WTC11 (cell line): ENCODE measurements at regions not wholly inside any gene's neighbourhood (a gene's known extent, or its start where the extent isn't known, plus 50 kb on each side); places are given as distances from the start of the nearest gene placed in this dataset.

Experiments
- ATAC-seq: fragments of 200-7000 bp; cut with Tn5 transposase; 2 replicates; pipeline ENCODE4 v1.10.0; 2021; ENCODE audit warnings: mild to moderate bottlenecking, moderate library complexity
- CTCF ChIA-PET: fragments of 300-600 bp; sonication (Branson Sonifier 250); formaldehyde crosslinking; loops from one replicate; lab custom pipeline; 2021; ENCODE audit warnings: antibody characterized with exemption; lab: Charles Lee
- POLR2A ChIA-PET: fragments of 350-600 bp; sonication (Branson Sonifier 250); formaldehyde crosslinking; loops from one replicate; lab custom pipeline; 2021; ENCODE audit warnings: antibody characterized with exemption; lab: Charles Lee
- DNase-seq: peaks from one replicate; pipeline ENCODE4 v3.0.0; 2021; ENCODE audit warnings: low spot score
- H3K27ac Mint-ChIP-seq: 2 replicates; pipeline ENCODE4 v1.8.0; 2021; ENCODE audit warnings: mixed read lengths
- H3K27me3 Mint-ChIP-seq: 2 replicates; pipeline ENCODE4 v1.8.0; 2021; ENCODE audit warnings: low read depth, mild to moderate bottlenecking, moderate library complexity, mixed read lengths
- H3K36me3 Mint-ChIP-seq: 2 replicates; pipeline ENCODE4 v1.8.0; 2021; ENCODE audit warnings: mixed read lengths
- H3K4me1 Mint-ChIP-seq: 2 replicates; pipeline ENCODE4 v1.8.0; 2022; ENCODE audit warnings: mixed read lengths
- H3K4me3 Mint-ChIP-seq: 2 replicates; pipeline ENCODE4 v1.8.0; 2021; ENCODE audit warnings: mild to moderate bottlenecking, moderate library complexity, mixed read lengths
- H3K9me3 Mint-ChIP-seq: 2 replicates; pipeline ENCODE4 v1.8.0; 2021; ENCODE audit warnings: mixed read lengths
- CBFB ChIP-seq: sonication (generic); formaldehyde crosslinking; IDR thresholded peaks from 2 replicates; pipeline ENCODE4 v1.8.1; 2022; ENCODE audit warnings: mild to moderate bottlenecking, low read depth, missing genetic modification reagents
- CREB1 ChIP-seq: sonication (generic); formaldehyde crosslinking; IDR thresholded peaks from 2 replicates; pipeline ENCODE4 v1.8.0; 2023; ENCODE audit warnings: mild to moderate bottlenecking, missing genetic modification reagents
- CREM ChIP-seq: sonication (generic); formaldehyde crosslinking; IDR thresholded peaks from 2 replicates; pipeline ENCODE4 v1.8.1; 2022; ENCODE audit warnings: mild to moderate bottlenecking, missing genetic modification reagents, moderate library complexity
- FOXP1 ChIP-seq: sonication (generic); formaldehyde crosslinking; IDR thresholded peaks from 2 replicates; pipeline ENCODE4 v1.8.0; 2022; ENCODE audit warnings: missing genetic modification reagents, mild to moderate bottlenecking, moderate library complexity, borderline replicate concordance
- GABPB1 ChIP-seq: sonication (generic); formaldehyde crosslinking; IDR thresholded peaks from 2 replicates; pipeline ENCODE4 v1.8.1; 2023; ENCODE audit warnings: mild to moderate bottlenecking, missing genetic modification reagents
- KAT7 ChIP-seq: sonication (generic); formaldehyde crosslinking; IDR thresholded peaks from 2 replicates; pipeline ENCODE4 v1.8.1; 2023; ENCODE audit warnings: missing genetic modification reagents, mild to moderate bottlenecking, borderline replicate concordance
- MYBL2 ChIP-seq: sonication (generic); formaldehyde crosslinking; IDR thresholded peaks from 2 replicates; pipeline ENCODE4 v1.8.1; 2023; ENCODE audit warnings: mild to moderate bottlenecking, moderate library complexity, missing genetic modification reagents
- NFATC4 ChIP-seq: fragments of 250-450 bp; sonication (Bioruptor Pico); IDR thresholded peaks from 2 replicates; pipeline ENCODE4 v1.9.0; 2021; ENCODE audit warnings: mild to moderate bottlenecking
- NR2C2 ChIP-seq: sonication (generic); formaldehyde crosslinking; IDR thresholded peaks from 2 replicates; pipeline ENCODE4 v1.8.0; 2022; ENCODE audit warnings: mild to moderate bottlenecking, missing genetic modification reagents
- TEAD1 ChIP-seq: sonication (generic); formaldehyde crosslinking; IDR thresholded peaks from 2 replicates; pipeline ENCODE4 v1.8.0; 2022; ENCODE audit warnings: mild to moderate bottlenecking, missing genetic modification reagents
- TEAD4 ChIP-seq: sonication (generic); formaldehyde crosslinking; IDR thresholded peaks from 2 replicates; pipeline ENCODE4 v1.8.0; 2022; ENCODE audit warnings: mild to moderate bottlenecking, missing genetic modification reagents
- TP53 ChIP-seq: sonication (generic); formaldehyde crosslinking; IDR thresholded peaks from 2 replicates; pipeline ENCODE4 v1.8.1; 2023; ENCODE audit warnings: mild to moderate bottlenecking, missing genetic modification reagents
- ZNF138 ChIP-seq: sonication (generic); formaldehyde crosslinking; conservative IDR thresholded peaks from 2 replicates; pipeline ENCODE4 v1.8.1; 2022; ENCODE audit warnings: mild to moderate bottlenecking, moderate library complexity, missing genetic modification reagents
- ZNF219 ChIP-seq: sonication (generic); formaldehyde crosslinking; IDR thresholded peaks from 2 replicates; pipeline ENCODE4 v1.8.0; 2023; ENCODE audit warnings: missing genetic modification reagents, mild to moderate bottlenecking, borderline replicate concordance
- ZNF263 ChIP-seq: sonication (generic); formaldehyde crosslinking; IDR thresholded peaks from 2 replicates; pipeline ENCODE4 v1.8.1; 2022; ENCODE audit warnings: low read depth, mild to moderate bottlenecking, moderate library complexity, missing genetic modification reagents
- ZNF317 ChIP-seq: sonication (generic); formaldehyde crosslinking; IDR thresholded peaks from 2 replicates; pipeline ENCODE4 v1.8.1; 2023; ENCODE audit warnings: low read depth, mild to moderate bottlenecking, moderate library complexity, missing genetic modification reagents, borderline replicate concordance
- TF ChIP-seq, protein P1 (sequence below): fragments of 250-450 bp; sonication (Bioruptor Pico); IDR thresholded peaks from 2 replicates; pipeline ENCODE4 v2.1.2; 2022; ENCODE audit warnings: mild to moderate bottlenecking, moderate library complexity
- TF ChIP-seq, protein P2 (sequence below): fragments of 250-450 bp; sonication (Bioruptor Pico); IDR thresholded peaks from 2 replicates; pipeline ENCODE4 v1.9.0; 2021; ENCODE audit warnings: moderate library complexity, mild to moderate bottlenecking, inconsistent platforms, borderline replicate concordance
- TF ChIP-seq, protein P3 (sequence below): fragments of 250-450 bp; sonication (Bioruptor Pico); conservative IDR thresholded peaks from 2 replicates; pipeline ENCODE4 v1.9.0; 2021; ENCODE audit warnings: mild to moderate bottlenecking
- TF ChIP-seq, protein P4 (sequence below): fragments of 200-600 bp; IDR thresholded peaks from 2 replicates; pipeline ENCODE4 v1.8.0; 2022; ENCODE audit warnings: antibody characterized with exemption

DNA sequence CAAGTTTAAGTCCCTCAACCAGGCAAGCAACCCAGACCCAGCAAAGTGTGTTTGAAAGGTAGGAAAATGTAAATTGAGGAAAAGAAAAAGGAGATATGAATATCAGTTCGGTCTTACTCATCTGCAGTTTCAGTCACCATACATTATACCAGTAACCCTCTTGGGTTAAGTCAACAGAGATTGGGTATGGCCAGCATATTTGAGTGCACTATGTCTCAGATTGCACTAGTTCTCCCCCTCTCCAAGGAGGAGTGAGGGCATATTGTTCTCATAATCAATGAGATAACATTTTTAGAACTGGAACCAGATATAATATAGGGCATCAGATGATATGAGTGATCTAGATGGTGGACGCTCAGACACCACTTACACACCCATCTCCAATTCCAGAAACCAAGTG, 141.5 kb downstream of the COPS8 start:
- H3K4me3 Mint-ChIP-seq, result no peak overlapping the region
- no peaks in the 10 kb centered on the region for H3K36me3 Mint-ChIP-seq
- H3K27me3 Mint-ChIP-seq, result no peaks in the 10 kb centered on the region
- ChIA-PET CTCF (no interaction called here), POLR2A (no interaction called here)
- H3K4me1 Mint-ChIP-seq, result peaks cover 10% of the 10 kb centered on the region
- no peak for TF ChIP-seq GABPB1 (CRISPR knock-in tag)
- no peak for ATAC-seq
- no peak for DNase-seq
- H3K27ac Mint-ChIP-seq, result no peak overlapping the region
- H3K9me3 Mint-ChIP-seq, result peaks cover 15% of the 10 kb centered on the region

DNA sequence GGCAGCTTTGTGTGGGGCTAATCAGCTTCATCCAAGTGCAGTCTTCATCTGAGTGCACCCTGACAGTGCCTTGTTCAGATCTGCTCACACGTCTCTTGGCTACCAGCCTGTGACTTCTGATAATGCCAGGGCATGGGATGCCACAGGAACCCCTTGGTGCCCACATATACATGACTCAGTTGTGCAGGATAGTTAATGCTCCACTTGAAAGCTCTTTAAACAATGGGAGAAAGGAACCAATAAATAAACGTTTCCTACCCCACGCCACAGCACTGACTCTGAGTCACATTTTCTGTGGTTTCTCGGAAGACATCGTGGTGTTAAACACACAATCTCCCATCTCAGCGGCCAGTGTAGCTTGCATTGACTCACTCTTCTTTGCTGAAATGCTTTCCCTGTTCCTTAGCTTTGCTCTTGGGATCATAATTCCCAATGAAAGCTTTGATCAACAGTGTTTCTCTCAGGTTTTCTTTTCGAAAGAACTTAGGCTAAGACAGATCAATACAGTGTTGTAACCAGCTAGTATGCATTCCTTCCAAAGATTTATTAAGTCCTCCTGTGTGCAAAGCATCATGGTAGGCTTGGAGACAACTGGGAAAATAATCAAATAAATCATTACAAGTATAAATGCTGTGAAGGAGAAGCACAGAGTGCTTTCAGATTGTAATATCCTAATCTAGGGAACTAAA, 142.0 kb downstream of the COPS8 start:
- Mint-ChIP-seq H3K36me3 (no peaks in the 10 kb centered on the region), H3K4me1 (peaks cover 7% of the 10 kb centered on the region), H3K27ac (no peak overlapping the region), H3K9me3 (peaks cover 18% of the 10 kb centered on the region), H3K4me3 (no peak overlapping the region), H3K27me3 (no peaks in the 10 kb centered on the region)
- no peak for ATAC-seq
- ChIA-PET CTCF (no interaction called here), POLR2A (no interaction called here)
- no peak for DNase-seq
- no peak for TF ChIP-seq ZNF138
- no peak for TF ChIP-seq NR2C2 (CRISPR knock-in tag)

DNA sequence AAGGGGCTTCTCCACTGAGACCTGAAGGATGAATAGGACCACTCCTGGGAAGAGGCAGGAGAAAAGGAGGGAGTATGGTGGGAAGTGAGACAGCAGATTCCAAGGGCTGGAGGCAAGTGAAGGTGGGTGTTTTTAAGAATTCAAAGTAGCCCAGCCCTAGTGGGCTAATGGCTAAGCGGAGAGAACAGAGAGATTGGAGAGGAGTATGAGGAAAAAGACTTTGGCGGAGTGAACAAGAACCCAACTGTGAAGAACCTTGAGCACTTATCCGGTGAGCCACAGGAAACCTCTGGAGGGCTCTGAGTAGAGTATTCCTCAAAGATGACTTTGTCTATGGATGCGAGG, 142.6 kb downstream of the COPS8 start:
- H3K36me3 Mint-ChIP-seq, result no peaks in the 10 kb centered on the region
- CTCF ChIA-PET, result no interaction called here
- ATAC-seq, result no peak
- DNase-seq, result no peak
- H3K4me3 Mint-ChIP-seq, result no peak overlapping the region
- no peak overlapping the region for H3K27ac Mint-ChIP-seq
- TF ChIP-seq, protein P1, sequence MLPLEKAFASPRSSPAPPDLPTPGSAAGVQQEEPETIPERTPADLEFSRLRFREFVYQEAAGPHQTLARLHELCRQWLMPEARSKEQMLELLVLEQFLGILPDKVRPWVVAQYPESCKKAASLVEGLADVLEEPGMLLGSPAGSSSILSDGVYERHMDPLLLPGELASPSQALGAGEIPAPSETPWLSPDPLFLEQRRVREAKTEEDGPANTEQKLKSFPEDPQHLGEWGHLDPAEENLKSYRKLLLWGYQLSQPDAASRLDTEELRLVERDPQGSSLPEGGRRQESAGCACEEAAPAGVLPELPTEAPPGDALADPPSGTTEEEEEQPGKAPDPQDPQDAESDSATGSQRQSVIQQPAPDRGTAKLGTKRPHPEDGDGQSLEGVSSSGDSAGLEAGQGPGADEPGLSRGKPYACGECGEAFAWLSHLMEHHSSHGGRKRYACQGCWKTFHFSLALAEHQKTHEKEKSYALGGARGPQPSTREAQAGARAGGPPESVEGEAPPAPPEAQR (CRISPR knock-in tag), result no peak
- no peak for TF ChIP-seq MYBL2 (CRISPR knock-in tag)
- TF ChIP-seq, protein P2, sequence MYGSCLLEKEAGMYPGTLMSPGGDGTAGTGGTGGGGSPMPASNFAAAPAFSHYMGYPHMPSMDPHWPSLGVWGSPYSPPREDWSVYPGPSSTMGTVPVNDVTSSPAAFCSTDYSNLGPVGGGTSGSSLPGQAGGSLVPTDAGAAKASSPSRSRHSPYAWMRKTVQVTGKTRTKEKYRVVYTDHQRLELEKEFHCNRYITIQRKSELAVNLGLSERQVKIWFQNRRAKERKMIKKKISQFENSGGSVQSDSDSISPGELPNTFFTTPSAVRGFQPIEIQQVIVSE (CRISPR knock-in tag), result no peak
- no peak for TF ChIP-seq NFATC4 (CRISPR knock-in tag)
- TF ChIP-seq TEAD1 (CRISPR knock-in tag), result no peak
- no peak for TF ChIP-seq TP53 (CRISPR knock-in tag)
- TF ChIP-seq, protein P3, sequence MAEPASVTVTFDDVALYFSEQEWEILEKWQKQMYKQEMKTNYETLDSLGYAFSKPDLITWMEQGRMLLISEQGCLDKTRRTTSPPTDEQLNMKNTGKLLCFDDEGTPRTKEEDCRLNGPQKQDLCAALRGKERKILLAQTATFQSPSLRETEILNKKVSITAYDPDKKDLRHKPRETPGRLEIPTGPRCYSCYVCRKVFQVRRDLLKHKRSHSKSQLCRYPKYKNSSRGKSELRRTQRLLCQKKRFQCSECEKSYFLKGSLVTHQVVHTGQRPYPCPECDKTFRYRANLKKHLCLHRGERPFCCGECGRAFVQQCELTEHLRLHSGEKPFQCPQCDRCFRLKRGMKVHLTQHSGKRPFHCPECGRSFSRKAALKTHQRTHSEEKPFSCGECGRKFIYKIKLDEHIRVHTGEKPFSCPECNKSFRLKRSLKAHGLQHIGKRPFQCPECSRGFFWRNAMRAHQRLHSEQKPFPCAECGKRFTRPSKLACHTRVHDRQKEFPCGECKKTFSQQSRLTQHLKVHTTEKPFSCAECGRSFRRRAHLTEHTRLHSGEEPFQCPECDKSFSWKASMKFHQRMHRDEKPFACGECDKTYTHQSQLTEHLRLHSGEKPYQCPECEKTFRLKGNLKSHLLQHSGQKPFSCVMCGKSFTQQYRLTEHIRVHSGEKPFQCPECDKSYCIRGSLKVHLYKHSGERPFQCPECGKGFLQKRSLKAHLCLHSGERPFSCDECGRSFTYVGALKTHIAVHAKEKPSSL (CRISPR knock-in tag), result no peak
- TF ChIP-seq TEAD4 (CRISPR knock-in tag), result no peak
- TF ChIP-seq, all 79 proteins: peak for 0
- peaks cover 18% of the 10 kb centered on the region for H3K9me3 Mint-ChIP-seq
- H3K4me1 Mint-ChIP-seq, result peaks cover 2% of the 10 kb centered on the region
- H3K27me3 Mint-ChIP-seq, result no peaks in the 10 kb centered on the region
- POLR2A ChIA-PET, result no interaction called here

DNA sequence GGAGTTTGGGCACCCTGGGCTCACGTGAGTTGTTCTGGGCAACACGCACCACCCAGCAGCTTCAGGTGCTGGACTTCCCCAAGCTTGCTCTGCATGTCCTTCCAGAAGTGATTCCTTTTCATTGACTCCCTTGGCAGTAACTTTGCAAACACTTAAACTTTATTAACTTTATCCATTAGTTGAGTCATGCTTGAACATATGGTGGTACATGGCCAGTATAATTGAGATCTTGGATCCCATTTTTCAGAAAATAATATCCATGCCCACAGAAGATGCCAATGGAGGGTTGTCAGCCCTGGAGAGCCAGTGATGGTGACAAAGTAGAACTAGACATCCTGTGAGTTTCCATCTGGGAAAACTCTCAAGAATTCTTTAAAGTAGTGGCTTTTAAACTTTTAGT, 144.2 kb downstream of the COPS8 start:
- no peaks in the 10 kb centered on the region for H3K4me1 Mint-ChIP-seq
- H3K9me3 Mint-ChIP-seq, result peaks cover 22% of the 10 kb centered on the region
- ChIA-PET POLR2A (no interaction called here), CTCF (no interaction called here)
- no peak overlapping the region for H3K4me3 Mint-ChIP-seq
- no peaks in the 10 kb centered on the region for H3K36me3 Mint-ChIP-seq
- no peak for ATAC-seq
- no peak overlapping the region for H3K27ac Mint-ChIP-seq
- no peaks in the 10 kb centered on the region for H3K27me3 Mint-ChIP-seq
- no peak for TF ChIP-seq CREB1 (CRISPR knock-in tag)
- no peak for TF ChIP-seq KAT7 (CRISPR knock-in tag)
- TF ChIP-seq ZNF219 (CRISPR knock-in tag), result no peak
- no peak for TF ChIP-seq CBFB (CRISPR knock-in tag)
- TF ChIP-seq TEAD4 (CRISPR knock-in tag), result no peak
- TF ChIP-seq ZNF317 (CRISPR knock-in tag), result no peak
- TF ChIP-seq, protein P4, sequence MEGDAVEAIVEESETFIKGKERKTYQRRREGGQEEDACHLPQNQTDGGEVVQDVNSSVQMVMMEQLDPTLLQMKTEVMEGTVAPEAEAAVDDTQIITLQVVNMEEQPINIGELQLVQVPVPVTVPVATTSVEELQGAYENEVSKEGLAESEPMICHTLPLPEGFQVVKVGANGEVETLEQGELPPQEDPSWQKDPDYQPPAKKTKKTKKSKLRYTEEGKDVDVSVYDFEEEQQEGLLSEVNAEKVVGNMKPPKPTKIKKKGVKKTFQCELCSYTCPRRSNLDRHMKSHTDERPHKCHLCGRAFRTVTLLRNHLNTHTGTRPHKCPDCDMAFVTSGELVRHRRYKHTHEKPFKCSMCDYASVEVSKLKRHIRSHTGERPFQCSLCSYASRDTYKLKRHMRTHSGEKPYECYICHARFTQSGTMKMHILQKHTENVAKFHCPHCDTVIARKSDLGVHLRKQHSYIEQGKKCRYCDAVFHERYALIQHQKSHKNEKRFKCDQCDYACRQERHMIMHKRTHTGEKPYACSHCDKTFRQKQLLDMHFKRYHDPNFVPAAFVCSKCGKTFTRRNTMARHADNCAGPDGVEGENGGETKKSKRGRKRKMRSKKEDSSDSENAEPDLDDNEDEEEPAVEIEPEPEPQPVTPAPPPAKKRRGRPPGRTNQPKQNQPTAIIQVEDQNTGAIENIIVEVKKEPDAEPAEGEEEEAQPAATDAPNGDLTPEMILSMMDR, result no peak
- no peak for TF ChIP-seq ZNF263
- TF ChIP-seq FOXP1 (CRISPR knock-in tag), result no peak
- TF ChIP-seq CREM, result no peak
- DNase-seq, result no peak
